Ammon's horn (tissue), 1 donor: ENCODE measurements at regions not wholly inside any gene's neighbourhood (a gene's known extent, or its start where the extent isn't known, plus 50 kb on each side); places are given as distances from the start of the nearest gene placed in this dataset.
"Not testable (repeated sequence)": the region's sequence is repeated elsewhere in the genome, so short reads cannot be mapped to it uniquely, and the experiment has no call there.

Experiments used
- DNase-seq: peaks from one replicate; pipeline ENCODE4 v3.0.0-alpha.2; 2016; ENCODE audit warnings: low spot score

DNA sequence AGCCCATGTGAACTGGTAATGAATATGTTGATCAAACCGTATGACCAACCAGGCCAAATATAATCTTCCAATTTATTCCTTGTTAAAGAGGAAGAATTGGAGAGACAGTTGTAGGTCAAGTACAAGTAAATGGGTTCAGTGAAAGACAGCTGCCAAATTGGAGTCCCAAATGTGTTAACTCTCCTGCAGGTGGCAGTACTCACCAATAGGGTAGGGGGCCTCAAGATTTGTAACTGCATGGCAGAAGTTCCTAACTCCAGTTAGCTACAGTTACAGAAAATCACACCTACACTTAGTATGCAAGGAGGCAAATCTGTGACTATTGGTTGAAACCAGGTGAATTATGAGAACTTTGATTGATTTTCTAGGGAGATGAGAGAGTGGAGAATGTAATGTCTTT, 278.0 kb downstream of the ZBBX start:
- DNase-seq: no peak

DNA sequence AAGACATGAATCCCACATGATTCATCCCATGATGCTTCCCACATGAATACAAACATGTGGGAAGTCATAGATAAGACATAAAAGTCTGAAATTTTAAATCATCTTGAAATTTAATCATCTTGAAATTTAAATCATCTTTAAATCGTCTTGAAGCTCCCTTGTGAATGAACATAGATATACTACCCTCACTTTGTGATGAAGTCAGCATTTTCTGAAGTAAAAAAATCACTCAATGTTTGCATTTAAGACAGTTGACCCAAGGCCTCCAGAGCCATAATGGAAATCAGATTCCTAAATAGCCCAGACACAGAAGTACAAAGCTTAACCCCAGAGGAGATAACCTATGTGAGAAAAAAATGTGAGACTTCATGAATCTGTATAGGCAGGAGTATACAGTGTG, 279.4 kb downstream of the ZBBX start:
- DNase-seq: no peak

DNA sequence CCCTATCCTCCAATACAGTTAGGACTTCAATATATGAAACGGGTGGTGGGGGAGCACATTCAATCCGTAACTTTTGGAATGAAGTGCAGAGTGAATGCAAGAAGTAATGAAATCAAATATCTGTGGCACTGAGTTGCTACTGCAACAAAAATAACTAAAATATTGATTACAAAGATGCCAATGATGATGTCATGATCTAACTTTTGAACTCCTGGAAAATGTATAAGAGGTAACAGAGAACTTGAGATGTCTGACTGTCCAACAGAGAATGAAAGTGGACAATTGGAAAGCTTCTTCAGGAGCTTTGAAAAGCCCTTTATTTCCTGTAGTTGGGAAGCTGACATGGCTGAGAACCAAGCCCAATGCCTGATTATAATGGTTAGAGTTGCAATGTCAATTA, 279.9 kb downstream of the ZBBX start:
- DNase-seq: no peak

DNA sequence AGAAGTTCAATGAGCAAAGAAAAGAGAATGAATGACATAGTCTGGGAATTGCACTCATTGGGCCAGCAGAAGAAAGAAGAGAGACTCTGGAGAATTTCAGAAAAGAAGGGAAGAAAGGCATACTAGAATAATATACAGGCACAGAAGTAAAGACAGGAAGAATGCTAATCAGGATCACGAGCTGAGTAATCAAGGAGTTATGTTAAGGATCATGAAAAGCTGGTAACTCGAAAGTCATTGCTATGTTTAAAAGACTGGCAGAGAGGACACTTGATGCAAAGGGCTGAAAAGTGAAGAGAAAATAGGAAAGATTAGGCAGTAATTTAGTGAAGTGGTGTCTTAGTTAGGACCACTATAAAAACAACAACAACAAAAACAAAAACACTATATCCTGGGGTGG, 284.1 kb downstream of the ZBBX start:
- DNase-seq: no peak

DNA sequence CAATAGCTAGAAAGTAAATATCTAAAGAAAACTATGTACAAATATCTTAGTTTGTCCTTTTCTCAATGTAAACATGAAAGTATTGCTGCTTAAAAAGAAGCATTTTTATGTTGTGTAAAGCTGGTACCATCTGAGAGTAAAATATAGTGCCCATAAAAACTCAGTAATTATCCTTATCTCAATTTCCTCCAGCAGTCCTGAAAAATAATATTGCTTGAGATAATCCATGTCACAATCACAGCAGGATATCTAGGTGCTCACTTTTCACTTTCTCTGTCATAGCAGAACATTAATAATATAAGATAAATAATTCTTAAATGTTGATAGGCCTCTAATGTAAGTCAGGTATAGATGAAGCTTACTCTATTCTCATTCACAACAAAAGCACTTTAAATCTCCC, 285.5 kb downstream of the ZBBX start:
- no peak for DNase-seq

DNA sequence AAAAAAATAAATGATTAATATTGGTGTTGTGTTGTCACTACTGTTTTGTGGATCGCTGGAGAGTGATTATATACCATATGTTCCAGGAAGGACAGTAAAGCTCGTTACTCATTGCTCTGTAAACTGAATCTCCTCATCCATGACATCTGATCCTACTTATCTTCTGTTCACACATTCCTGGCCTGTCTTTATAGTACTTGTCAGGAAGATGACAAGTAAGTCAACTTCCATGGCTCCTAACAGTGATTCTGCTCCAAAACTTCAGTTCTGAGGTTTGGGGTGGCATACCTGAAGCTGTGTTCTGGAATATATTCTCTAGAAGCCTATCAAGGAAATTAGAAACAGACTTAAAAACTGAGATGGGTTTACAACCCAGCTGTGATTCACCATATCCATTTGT, 288.9 kb downstream of the ZBBX start:
- DNase-seq: no peak

DNA sequence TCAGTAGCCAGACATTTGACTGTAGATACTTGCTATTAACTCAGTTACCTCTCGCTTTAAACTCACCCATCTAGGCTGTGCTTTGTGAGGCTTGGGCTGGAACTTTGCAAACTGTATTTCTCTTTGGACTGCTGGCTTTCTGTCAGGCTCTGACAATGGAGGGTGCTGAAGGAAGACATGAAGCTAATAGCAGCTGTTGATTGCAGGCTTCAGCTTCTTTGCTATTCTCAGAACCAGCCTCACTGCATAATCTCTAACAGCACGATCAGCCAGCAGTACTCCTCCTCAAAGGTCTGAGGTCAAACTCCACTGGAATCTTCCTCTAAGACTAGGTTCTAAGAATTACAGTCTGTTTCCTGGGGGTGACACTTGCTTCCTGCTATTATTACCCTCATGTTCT, 295.6 kb downstream of the ZBBX start:
- DNase-seq: no peak

DNA sequence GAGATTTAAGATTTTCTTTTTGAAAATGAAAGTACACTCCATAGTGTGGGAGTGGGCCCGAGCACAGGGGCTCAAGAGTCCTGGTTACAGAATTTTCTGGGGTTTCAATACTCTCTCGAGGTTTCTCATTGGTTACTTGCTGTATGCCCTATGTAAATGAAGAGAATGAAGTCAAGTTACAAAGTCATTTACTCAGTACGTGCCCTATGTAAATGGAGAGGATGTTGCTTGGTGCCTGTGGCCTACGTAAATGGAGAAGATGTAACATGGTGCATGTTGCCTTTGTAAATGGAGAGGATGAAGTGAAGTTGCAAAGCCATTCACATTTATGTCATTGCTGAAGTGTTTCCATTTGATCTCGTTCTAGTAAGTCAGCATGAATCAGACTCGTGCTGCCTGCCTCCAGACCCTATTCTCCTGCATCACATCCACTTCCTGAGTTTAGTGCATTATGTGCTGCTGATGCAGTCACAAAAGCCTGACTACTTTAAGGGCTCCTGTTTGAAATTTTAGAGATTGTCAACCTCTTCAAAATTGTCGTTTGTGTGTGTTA, 302.0 kb downstream of the ZBBX start:
- no peak for DNase-seq

DNA sequence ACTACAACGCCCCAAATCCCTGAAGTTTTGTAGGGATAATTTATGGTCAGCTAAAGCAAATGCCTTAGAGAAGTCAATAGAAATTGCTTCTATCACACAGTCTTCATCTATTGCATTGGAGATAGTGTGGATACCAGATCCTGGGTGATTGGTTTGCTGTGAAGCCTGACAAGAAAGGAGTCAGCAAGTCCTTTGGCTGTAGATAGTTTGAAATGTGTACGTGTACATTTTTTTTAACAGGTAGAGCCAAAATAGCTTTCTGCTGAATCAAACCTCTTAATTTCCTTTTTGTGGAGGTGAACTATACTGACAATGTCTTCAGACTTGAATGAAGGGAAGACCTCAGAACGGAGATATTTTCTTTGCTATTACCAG, 312.3 kb downstream of the ZBBX start:
- no peak for DNase-seq

DNA sequence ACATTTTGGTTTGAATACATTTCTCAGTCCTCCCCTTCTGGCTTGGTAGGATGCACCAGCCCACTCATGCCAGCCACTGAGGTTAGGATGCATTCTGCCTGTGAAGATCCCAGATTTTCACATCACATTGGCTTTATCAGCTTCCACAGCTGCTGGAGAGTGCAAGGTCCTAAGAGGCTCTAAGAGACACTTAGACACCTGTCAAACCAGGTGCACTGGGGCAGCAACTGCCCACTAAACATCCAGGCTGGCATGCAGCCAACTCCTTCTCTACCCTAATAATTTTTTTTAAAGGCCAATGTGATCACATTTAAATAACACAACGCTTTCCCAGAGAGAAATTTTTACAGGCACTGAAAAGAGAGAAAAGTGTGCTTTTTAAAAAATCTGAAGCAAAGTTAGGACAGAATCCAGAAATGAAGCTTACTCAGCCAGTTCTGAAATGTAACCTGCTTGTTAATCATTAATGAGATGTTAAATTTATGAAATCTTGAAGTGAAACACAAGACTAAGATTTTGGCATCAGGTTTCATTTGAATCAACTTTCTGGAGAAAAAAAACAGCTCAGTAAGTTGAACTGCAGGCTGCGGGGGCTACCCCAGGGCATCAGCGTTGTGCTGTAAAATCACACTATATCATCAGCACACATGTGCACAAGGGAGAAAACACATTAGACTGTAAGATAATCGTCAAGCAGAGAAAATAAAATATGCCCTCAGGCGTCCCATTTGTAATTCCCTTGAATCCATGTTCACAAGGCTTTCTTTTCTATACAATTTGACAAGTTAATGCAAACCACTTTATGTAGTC, 312.9 kb downstream of the ZBBX start:
- DNase-seq: no peak

DNA sequence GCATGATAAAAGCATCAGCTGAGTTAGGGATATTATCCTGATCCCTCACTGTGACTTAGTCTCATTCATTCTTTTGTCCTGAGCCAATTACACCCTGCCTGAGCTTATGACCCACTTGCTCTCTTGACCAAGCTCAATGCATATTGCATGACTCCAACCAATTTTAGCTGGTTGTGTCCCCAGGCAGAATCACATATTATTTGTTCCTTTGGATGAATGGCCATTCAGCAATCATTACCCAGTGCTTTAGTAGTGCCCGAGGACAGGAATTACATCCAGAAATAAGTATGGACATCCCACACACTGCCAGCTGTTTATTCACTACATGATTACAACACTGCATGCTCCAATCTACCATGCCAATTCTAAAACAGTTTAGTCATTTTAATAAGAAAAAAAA, 322.5 kb downstream of the ZBBX start:
- no peak for DNase-seq

DNA sequence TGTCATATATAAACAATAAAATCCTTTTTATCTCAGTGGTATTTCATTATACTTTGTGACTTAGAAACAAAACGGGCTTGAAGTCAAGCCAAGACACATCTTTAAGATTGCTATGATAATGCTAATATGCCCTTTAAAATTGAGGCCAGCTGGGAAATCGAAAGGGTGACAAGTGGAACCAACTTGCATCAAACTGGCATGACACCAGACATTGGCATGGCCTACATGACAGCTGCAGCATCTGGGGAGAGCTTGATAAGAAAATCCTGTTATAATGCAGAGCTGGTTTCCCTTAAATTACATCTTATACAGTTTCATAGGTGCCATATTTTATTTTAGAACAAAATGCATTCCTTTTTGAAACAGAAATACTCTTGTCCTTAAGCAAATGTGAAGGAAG, 325.2 kb downstream of the ZBBX start:
- DNase-seq: no peak

DNA sequence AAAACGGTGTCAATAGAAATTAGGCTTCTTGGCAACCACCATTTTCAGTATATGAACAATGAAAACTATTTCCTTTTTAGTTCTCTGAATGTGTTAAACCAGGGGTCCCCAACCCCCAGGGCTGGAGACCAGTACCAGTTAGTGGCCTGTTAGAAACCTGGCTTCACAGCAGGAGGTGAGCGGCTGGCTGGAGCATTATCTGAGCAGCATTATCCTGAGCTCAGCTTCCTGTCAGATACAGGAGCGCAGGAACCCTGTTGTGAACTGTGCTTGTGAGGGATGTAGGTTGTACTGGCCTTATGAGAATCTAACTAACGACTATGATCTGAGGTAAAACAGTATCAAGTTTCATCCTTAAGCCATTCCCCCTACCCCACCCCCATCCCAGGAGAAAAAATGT, 328.7 kb downstream of the ZBBX start:
- no peak for DNase-seq

DNA sequence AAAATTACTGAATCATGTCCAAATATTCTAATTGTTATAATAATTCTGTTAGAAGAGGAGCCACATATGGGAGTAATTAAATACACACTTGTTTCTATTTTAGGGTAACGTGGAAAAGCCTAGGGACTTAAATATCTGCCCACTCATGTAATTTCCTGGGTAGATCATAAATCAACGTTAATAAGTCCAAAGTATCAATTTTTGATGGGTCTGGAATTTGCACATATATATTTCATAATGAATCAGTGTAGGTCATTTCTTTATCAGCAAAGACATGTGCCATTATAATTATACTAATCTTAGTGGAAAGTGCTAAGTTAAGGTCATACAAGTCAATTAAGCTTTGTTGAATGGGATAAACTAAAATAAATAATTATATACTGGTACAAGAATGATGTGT, 346.2 kb downstream of the ZBBX start:
- DNase-seq: no peak

DNA sequence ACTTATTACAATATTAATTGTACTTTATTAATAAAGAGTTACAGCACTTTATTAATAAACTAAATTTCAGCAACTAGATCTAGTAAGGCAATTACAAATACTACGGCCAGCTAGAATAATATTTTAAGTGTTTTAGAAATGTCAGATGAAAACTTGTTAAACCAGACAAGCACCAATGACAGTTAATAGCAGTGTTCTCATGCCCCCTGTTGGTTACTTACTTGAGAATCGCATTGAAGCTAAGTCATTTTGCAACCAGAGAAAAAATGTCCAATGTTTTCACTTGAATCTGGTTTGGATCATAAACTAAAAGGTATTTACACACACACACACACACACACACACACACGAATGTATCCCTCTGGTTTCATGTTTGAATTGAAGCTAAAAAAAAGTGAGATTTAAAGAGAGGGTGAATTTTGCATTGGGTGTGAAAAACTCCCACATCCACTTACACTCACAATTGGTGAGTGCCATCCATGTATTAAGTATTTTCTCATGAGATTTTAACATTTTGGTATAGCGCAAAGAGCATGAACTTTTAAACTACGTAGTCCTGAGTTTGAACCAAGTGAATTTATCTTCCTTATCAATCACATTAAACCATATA, 347.7 kb downstream of the ZBBX start:
- peak; percentile 64 for DNase-seq

DNA sequence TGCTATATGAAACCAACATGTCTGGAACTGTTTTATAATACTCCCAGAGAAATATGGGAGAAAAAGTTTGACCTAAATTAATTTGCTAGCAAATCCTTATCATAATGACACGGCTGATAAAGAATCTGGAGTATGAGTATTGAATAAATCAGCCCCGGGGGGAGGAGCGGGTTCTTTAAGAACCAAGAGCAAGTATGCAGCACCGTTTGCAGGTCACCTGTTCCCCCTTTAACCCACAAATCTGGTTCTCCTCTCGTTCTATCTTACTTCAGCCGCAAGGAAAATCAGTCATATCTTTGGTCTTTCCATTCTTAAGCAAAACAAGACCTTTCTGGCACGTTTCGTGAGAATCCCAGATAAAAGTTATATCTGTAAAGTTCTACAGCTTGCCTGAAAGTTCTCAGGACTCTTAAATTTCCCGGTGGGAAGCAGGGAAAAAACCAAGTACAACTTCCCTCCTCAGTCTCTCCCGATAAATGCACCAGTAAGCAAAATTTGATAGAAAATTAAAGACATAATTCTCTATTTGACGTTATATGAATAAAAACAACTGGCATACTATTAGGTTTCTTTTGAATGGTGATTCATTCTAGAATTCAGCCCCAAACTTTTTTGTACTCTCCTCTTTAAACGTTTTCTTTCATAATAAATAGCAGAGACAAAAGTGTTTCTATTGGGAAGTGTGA, 348.6 kb downstream of the ZBBX start:
- no peak for DNase-seq

DNA sequence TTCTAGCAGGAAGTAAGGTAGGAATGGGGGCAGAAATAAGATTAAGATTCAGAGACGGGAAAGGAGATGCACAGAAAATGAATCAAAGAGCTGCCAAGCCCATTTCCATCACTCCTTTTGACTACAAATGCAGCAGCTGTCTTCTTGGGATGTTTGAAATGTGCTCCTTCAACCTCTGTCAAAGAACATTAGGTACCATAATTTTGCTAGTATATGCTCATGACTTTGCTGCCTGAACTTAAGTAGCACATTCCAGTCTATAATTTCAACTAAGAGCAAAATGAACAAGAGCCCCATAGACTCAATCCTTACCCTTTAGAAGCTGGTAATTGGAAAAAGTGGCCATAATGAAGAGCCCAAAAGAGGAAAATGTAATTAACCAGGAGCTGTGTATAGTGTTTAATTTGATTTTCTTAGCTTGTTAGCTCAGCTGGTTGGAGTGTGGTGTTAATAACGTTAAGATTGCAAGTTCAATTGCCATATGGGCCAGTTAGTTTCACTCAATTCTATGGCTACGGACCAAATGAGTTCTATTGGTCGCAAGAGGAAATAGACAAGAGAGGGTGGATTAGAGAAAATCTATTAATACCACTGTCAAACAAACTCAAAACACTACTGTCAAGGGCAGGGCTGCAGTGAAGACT, 349.9 kb downstream of the ZBBX start:
- DNase-seq: no peak

DNA sequence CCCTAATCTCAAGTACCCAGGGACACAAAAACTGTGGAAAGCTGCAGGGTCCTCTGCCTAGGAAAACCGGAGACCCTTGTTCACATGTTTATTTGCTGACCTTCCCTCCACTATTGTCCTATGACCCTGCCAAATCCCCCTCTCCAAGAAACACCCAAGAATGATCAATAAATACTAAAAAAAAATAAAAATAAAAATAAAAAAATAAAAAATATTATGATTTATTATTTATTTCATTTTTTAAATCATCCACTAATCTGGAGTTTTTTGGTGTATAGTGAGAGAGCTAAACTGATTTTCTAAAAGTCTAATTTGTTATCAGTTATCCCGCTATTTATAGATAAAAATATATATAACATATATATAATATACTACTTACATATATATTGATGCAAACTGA, 360.6 kb downstream of the ZBBX start:
- not testable (repeated sequence) for DNase-seq

DNA sequence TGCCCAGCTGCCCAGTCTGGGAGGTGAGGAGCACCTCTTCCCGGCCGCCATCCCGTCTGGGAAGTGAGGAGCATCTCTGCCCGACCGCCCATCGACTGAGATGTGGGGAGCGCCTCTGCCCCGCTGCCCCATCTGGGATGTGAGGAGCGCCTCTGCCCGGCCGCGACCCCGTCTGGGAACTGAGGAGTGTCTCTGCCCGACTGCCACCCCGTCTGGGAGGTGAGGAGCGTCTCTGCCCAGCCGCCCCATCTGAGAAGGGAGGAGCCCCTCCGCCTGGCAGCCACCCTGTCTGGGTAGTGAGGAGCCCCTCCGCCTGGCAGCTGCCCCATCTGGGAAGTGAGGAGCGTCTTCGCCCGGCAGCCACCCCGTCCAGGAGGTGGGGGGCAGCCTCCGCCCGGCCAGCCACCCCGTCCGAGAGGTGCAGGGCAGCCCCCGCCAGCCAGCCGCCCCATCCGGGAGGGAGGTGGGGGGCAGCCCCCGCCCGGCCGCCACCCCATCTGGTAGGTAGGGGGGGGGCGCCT, 361.4 kb downstream of the ZBBX start:
- DNase-seq: not testable (repeated sequence)

DNA sequence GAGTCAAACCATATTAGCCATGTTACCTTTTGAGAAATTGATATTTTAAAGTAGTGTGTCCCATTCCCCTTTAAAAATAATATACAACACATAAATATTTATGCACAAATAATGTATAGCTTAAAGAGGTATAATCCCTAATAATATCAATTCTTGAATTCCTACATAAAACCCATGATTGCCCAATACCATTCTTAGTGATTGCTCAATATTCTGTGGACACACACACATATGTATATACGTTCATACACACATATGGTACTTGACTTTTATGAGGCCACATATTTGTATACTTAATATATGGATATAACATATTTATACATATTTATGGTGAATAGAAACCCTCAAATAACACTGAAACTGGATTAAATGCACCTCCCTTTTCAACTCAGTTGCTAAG, 367.4 kb downstream of the ZBBX start:
- no peak for DNase-seq

DNA sequence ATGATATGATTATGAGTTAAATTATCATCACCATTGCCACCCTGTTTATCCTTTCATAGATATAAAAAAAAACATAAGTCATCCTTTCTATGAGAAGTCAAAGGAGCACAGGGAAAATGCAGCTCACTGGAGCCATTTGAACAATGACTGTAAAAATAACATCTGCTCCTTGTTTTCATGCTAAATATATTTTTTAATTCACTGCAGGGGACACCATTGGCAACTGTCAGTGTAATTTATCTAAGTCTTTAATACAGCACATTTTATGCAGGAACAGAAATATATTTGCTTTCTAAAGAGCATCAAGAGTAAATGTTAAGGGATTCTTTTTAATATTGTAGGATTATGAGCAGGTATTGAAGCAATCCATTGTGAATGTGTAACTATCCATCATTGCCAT, 371.3 kb downstream of the ZBBX start:
- no peak for DNase-seq

DNA sequence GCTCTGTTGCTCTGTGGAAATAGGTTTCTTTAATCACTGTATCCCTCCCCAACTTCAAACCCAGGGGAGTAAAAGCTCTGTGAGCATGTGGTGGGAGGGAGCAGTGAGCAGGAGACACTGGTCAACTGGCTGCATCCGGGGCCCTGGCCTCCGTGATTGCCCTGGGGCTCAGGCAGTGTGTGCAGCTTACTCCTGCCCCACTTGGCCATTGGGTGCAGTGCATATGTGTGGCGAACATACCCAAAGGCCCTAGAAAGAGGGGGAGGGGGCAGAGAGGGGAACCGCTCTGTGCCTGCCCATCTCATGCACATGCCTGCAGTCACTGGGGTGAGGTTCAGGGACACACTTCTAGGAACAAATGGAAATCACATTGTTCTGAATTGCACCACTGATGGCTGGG, 378.7 kb downstream of the ZBBX start:
- no peak for DNase-seq
